ENCODE measurements at regions not wholly inside any gene's neighbourhood (a gene's known extent, or its start where the extent isn't known, plus 50 kb on each side); places are given as distances from the start of the nearest gene placed in this dataset.
A peak's percentile ranks its signal among the peaks of the same experiment; 100 is the strongest.

GRCh38 chr1:48164571-48164970 is 57.9 kb upstream of the SLC5A9 start:
- DNase-seq: no peak

DNA sequence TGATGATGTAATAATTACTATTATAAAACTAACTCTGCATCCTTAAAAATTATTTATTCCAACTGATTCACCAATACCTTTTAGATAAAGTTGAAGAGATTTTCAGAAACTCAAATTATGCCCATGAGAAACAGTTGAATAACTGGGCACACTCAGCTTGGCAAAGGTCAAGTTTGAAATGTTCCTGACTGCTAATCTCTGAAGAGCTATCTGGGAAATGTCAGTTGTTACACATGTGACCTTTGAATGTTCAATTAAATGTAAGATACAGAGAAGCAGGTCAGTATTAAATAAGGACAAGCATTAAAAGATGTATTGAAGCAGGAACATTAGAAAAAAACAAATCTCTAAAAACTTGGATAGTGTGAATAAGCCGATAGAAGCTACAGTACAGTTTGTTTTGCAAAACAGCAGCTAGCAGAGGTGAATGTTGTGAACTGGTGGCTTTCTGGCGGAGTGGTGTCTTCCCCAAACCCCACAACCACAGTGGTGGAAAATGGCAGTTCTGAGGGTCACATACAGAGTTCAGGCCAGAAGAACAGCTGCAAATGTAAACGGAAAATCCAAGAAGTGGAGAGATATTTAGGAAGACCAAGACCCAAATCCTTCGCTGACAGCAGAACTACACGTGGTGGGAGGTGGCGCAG is 61.9 kb upstream of the SLC5A9 start:
- DNase-seq: no peak

GRCh38 chr1:48139275-48139674 is 83.2 kb upstream of the SLC5A9 start:
- no peak for DNase-seq

- no peak for DNase-seq
These were observed 94.5 kb upstream of the SLC5A9 start for GRCh38 chr1:48127735-48128685.

GRCh38 chr1:48123647-48124046 is 98.9 kb upstream of the SLC5A9 start:
- no peak for DNase-seq

GRCh38 chr1:48121955-48122354 is 100.6 kb upstream of the SLC5A9 start:
- DNase-seq: no peak

DNA sequence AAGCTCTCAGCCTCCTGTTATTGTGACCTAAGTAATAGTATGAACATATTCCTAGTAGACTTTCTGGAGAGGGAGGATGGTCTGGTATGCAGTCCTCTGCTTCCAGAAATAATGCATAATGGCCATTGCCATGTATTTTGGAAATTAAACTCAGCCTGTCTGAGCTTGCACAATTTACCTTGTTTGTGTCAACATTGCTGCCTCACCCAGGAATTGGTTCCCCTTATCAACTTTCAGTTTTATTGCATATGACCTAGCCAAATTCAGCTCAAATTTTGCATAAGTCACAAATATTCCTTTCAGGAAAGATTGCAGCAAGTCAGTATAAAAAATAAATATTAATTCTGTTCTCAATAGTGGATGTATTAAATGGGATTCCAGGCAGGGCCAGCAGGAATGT is 101.9 kb upstream of the SLC5A9 start:
- no peak for DNase-seq

GRCh38 chr1:48115835-48116234 is 106.7 kb upstream of the SLC5A9 start:
- no peak for DNase-seq

- DNase-seq: no peak
These were observed 107.7 kb upstream of the SLC5A9 start for GRCh38 chr1:48114596-48115382.

DNA sequence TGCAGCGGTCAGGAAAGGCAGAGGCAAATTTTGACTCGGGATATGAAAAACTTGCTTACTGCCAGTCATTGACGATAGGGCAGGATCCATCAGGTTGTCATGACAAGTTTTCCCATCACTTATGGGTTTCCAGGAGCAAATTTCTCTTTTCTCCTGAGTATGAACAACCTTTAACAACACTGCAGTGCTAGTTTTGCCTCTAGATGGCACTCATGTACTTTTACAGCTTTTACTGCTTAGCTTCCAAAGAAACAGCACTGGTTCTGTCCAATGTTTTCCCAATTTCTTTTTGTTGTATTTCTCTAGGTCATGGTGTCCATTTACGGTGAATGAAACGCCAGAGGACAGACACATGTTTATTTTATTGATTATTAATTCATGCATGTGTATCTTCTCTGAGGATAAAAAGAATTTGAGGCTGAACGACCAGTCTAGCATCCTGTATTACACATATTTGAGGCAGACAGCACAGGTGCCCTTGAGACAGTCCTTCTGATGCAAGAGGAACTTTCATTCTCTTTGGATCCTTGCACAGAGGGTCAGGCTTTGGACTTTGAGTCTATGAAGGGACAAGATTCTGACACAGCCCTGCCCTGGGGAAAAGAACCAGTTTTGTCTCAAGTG is 112.3 kb upstream of the TRABD2B start:
- peak; percentile 55 for DNase-seq

DNA sequence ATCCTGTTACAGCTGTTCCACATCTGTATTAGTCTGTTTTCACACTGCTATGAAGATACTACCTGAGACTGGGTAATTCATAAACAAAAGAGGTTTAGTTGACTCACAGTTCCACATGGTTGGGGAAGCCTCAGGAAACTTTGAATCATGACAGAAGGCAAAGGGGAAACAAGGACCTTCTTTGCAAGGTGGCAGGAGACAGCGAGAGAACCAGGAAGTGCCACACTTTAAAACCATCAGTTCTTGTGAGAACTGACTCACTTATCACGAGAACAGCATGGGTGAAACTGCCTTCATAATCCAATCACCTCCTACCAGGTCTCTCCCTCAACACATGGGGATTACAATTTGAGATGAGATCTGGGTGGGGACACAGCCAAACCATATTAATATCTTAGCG is 110.3 kb upstream of the TRABD2B start:
- DNase-seq: no peak

- no peak for DNase-seq
These were observed 108.9 kb upstream of the TRABD2B start for GRCh38 chr1:48106049-48106448.

DNA sequence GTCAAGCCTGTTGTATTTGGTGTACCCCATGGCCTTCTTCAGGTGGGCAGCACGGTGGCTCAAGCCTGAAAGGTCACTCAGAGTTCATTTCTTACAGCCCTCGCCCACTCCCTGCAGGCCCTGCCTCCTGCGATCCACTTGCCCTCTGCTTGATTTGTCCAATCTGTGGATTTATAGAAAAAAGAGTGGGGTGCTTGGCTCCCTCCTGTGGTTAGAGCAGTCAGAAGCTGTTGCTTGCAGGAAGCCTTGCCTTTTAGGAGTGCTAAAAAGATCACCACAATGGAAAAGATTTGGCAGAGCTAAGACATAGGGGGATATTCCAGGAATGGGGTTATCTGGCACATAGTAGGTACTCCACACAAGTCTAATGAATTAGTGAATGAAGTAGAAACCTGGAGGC is 108.0 kb upstream of the TRABD2B start:
- no peak for DNase-seq

DNA sequence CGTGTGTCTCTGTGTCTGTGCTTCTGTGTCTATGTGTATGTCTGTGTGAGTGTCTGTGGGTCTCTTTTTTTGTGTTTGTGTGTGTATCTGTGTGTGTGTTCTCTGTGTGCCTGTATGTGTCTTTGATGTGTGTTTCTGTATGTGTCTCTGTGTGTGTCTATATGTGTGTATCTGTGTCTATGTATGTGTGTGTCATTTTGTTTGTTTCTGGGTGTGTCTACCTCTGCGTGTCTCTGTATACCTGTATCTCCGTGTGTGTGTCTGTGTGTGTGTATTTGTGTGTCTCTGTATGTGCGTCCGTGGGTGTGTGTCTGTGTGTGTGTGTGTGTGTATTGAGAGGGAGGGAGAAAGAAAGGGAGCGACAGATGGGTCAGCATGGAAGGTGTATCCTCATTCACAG is 106.3 kb upstream of the TRABD2B start:
- DNase-seq: no peak

- DNase-seq: no peak
These were observed 105.6 kb upstream of the TRABD2B start for GRCh38 chr1:48102766-48103165.

- DNase-seq: no peak
These were observed 102.0 kb upstream of the TRABD2B start for GRCh38 chr1:48099072-48099773.

GRCh38 chr1:48093696-48094528 is 96.7 kb upstream of the TRABD2B start:
- DNase-seq: peak; percentile 28

DNA sequence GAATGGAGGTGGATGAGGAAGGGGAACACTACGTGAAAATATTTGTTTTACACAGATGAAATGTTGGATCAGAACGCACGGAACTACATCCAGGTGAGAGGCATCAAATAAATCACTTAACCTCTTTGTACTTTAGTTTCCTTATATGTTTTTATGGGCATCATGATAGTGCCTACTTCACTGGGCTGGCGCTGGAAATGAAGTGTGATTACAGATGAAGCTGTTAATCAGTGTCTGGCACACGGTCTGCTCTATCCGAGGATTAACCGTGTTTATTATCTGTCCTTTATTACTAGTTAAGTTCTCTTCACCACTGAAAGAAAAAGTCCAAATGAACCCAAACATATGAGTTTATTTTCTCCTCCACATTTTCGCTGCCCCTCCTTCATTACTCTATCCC is 96.0 kb upstream of the TRABD2B start:
- no peak for DNase-seq

DNA sequence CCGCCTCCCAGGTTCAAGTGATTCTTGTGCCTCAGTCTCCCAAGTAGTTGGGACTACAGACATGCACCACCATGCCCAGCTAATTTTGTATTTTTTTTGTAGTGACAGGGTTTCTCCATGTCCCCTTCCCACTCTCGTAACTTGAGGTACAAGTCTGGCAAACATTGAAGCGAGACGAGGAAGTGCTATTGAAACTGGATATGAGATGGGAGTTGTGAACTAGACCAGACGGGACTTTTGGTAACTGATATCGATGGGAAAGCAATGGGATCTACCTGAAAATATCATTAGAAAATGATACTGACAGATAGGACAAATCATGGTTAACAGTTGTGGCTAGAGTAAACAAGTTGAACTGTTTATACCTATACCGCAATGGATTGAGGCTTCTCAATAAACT is 95.2 kb upstream of the TRABD2B start:
- no peak for DNase-seq

DNA sequence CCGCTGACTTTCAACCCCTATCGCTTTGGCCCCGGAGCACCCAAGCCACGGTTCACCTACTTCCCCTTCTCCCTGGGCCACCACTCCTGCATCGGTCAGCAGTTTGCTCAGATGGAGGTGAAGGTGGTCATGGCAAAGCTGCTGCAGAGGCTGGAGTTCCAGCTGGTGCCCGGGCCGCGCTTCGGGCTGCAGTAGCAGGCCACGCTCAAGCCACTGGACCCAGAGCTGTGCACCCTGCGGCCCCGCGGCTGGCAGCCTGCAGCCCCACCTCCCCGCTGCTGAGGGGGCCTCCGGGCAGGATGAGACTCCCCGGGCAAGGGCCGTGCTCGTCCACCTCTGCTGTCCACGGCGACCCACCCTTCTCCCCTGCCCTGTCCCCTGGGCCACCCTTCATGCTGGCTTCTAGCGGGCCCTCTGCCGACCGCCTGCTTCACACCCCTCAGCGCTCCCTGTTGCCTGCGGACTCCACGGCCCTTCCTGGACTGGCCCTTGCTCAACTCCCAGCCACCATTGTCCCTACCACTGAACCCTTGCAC is 92.2 kb upstream of the TRABD2B start:
- no peak for DNase-seq

- no peak for DNase-seq
These were observed 87.6 kb upstream of the TRABD2B start for GRCh38 chr1:48084826-48085225.

All from fibroblast of upper back skin (primary cell).